HepG2 (cell line): ENCODE measurements at regions not wholly inside any gene's neighbourhood (a gene's known extent, or its start where the extent isn't known, plus 50 kb on each side); places are given as distances from the start of the nearest gene placed in this dataset.

Source experiments
- ATAC-seq: fragments of 200-7000 bp; cut with Tn5 transposase; 3 replicates; pipeline ENCODE4 v1.9.1; 2020; ENCODE audit warnings: mild to moderate bottlenecking, moderate library complexity
- BruUV-seq: library from RNA; stranded (reverse); fragments of 400-500 nt; replicated peaks from 2 replicates; lab custom pipeline; 2021; lab: Mats Ljungman, UMichigan
- CTCF ChIA-PET: fragments of 300-600 bp; formaldehyde crosslinking; extraction: SDS; loops from one replicate; lab custom pipeline; 2021; ENCODE audit warnings: low total read pairs, inconsistent platforms, low intra/inter-chr PET ratio; lab: Yijun Ruan, JAX
- POLR2A ChIA-PET: fragments of 350-600 bp; sonication (Branson Sonifier 250); formaldehyde crosslinking; loops from one replicate; lab custom pipeline; 2020; ENCODE audit warnings: antibody characterized with exemption, inconsistent platforms; lab: Yijun Ruan, JAX
- DNase-seq: peaks from one replicate; pipeline ENCODE4 v3.0.0-alpha.2; 2015; ENCODE audit warnings: low spot score
- FAIRE-seq: peaks from 3 replicates; lab custom pipeline; 2011; peaks lifted over from hg19 to GRCh38; lab: Jason Lieb, UNC
- H2AFZ ChIP-seq: one replicate; pipeline ENCODE4 v1.6.1; 2011; ENCODE audit warnings: low read length, inconsistent platforms
- H3K27ac ChIP-seq: fragments of 300-600 bp; 3 replicates; pipeline ENCODE4 v1.8.0; 2011; ENCODE audit warnings: mixed run types, mild to moderate bottlenecking, mixed read lengths, low read length, inconsistent platforms; ENCODE audit not compliant: insufficient read depth; ENCODE audit errors: extremely low read length
- H3K27me3 ChIP-seq, 2 experiments: fragments of 200-600 bp in 1 of 2; 2 replicates in 1 of 2; 3 replicates in 1 of 2; pipeline versions ENCODE4 v1.6.0 to v1.8.0; 2011; ENCODE audit warnings: low read length in 2 of 2, mild to moderate bottlenecking in 2 of 2, moderate library complexity in 2 of 2, inconsistent platforms in 1 of 2; ENCODE audit not compliant: insufficient read depth in 2 of 2, control insufficient read depth in 1 of 2
- H3K36me3 ChIP-seq, 2 experiments: fragments of 200-600 bp in 1 of 2; replicated peaks in 1 of 2; 2 replicates in 1 of 2; 3 replicates in 1 of 2; pipeline versions ENCODE4 v1.5.1 to v1.8.0; 2011; ENCODE audit warnings: low read length in 2 of 2, inconsistent platforms in 1 of 2; ENCODE audit not compliant: insufficient read depth in 2 of 2, control insufficient read depth in 1 of 2
- H3K4me1 ChIP-seq: 2 replicates; pipeline ENCODE4 v1.5.1; 2012; ENCODE audit warnings: low read length, inconsistent platforms; ENCODE audit not compliant: insufficient read depth
- H3K4me2 ChIP-seq: 2 replicates; pipeline ENCODE4 v1.6.0; 2011; ENCODE audit warnings: low read depth, low read length, inconsistent platforms
- H3K4me3 ChIP-seq, 3 experiments: fragments of 200-600 bp in 1 of 3; sonication (generic), shearing (Covaris generic) in 1 of 3; replicated peaks in 1 of 3; 2 replicates each; pipeline ENCODE4 v1.5.1; 2011 to 2016; ENCODE audit warnings: low read length in 3 of 3, inconsistent platforms in 2 of 3, low read depth in 2 of 3, mild to moderate bottlenecking in 2 of 3, control low read depth in 1 of 3, mixed read lengths in 1 of 3; ENCODE audit not compliant: insufficient read depth in 1 of 3
- H3K79me2 ChIP-seq: one replicate; pipeline ENCODE4 v1.6.1; 2011; ENCODE audit warnings: low read length, inconsistent platforms; ENCODE audit not compliant: insufficient read depth
- H3K9ac ChIP-seq: 2 replicates; pipeline ENCODE4 v1.6.0; 2011; ENCODE audit warnings: mild to moderate bottlenecking, low read depth, low read length, inconsistent platforms; ENCODE audit not compliant: insufficient read depth
- H3K9me3 ChIP-seq: 2 replicates; pipeline ENCODE4 v1.5.1; 2012; ENCODE audit warnings: mild to moderate bottlenecking, low read length
- H4K20me1 ChIP-seq: 2 replicates; pipeline ENCODE4 v1.6.0; 2011; ENCODE audit warnings: inconsistent platforms, mild to moderate bottlenecking, low read length, moderate library complexity; ENCODE audit not compliant: insufficient read depth
- ATF7 ChIP-seq, 2 experiments: fragments of 450-650 bp in 1 of 2; sonication (generic) in 1 of 2; formaldehyde crosslinking in 1 of 2; IDR thresholded peaks; 2 replicates each; pipeline versions ENCODE4 v1.4.0 to v1.6.1; 2016 to 2020; ENCODE audit warnings: antibody characterized with exemption in 1 of 2, mild to moderate bottlenecking in 1 of 2, missing genetic modification reagents in 1 of 2
- CEBPB ChIP-seq: IDR thresholded peaks from 2 replicates; pipeline ENCODE4 v1.6.1; 2011; ENCODE audit warnings: low read depth, low read length, improper control_type of control experiment, borderline replicate concordance
- ZFAT ChIP-seq: sonication (generic); formaldehyde crosslinking; conservative IDR thresholded peaks from 2 replicates; pipeline ENCODE4 v1.8.1; 2023; ENCODE audit warnings: missing genetic modification reagents, inconsistent platforms
- ZNF547 ChIP-seq: sonication (generic); formaldehyde crosslinking; IDR thresholded peaks from 2 replicates; pipeline ENCODE4 v1.5.1; 2020; ENCODE audit warnings: mild to moderate bottlenecking, missing genetic modification reagents
- WGBS: methylation state at CpG from one replicate; pipeline ENCODE4 v1.1.6; 2017; ENCODE audit warnings: low lambda C conversion rate; 5-methylcytosine and 5-hydroxymethylcytosine counted together
- in situ Hi-C: cut with HindIII; loops from 2 replicates; pipeline ENCODE4 v1.10.0; 2017; ENCODE audit warnings: low pct_unique_long_range_greater_than_20kb; ENCODE audit not compliant: extremely low pct_ligation_motif_present
- intact Hi-C: fragments of 100-400 bp; cut with micrococcal nuclease; formaldehyde crosslinking; loops from one replicate; pipeline ENCODE4 v1.10.0; 2022; ENCODE audit not compliant: unreplicated experiment
- TF ChIP-seq, protein P1 (sequence below): sonication (generic); formaldehyde crosslinking; IDR thresholded peaks from 2 replicates; pipeline ENCODE4 v1.4.0; 2020; ENCODE audit warnings: mild to moderate bottlenecking, missing genetic modification reagents
- TF ChIP-seq, protein P2 (sequence below): sonication (generic); formaldehyde crosslinking; IDR thresholded peaks from 2 replicates; pipeline ENCODE4 v1.5.0; 2020; ENCODE audit warnings: mild to moderate bottlenecking, missing genetic modification reagents, borderline replicate concordance

GRCh38 chr13:22178878-22179277, 508.0 kb downstream of the FGF9 start:
- FAIRE-seq: no peak

More at GRCh38 chr13:22178878-22179277, 508.0 kb downstream of the FGF9 start:
- H3K27me3 ChIP-seq: no peaks in the 10 kb centered on the region
- no peak overlapping the region for H2AFZ ChIP-seq
- no peaks in the 10 kb centered on the region for H3K4me1 ChIP-seq
- ATAC-seq (no peak), DNase-seq (no peak)
- intact Hi-C loops: no loop called here
- H3K36me3 ChIP-seq: no peaks in the 10 kb centered on the region
- no peaks in the 10 kb centered on the region for H3K79me2 ChIP-seq
- no peaks in the 10 kb centered on the region for H4K20me1 ChIP-seq
- in situ Hi-C loops: no loop called here
- TF ChIP-seq, protein P1, sequence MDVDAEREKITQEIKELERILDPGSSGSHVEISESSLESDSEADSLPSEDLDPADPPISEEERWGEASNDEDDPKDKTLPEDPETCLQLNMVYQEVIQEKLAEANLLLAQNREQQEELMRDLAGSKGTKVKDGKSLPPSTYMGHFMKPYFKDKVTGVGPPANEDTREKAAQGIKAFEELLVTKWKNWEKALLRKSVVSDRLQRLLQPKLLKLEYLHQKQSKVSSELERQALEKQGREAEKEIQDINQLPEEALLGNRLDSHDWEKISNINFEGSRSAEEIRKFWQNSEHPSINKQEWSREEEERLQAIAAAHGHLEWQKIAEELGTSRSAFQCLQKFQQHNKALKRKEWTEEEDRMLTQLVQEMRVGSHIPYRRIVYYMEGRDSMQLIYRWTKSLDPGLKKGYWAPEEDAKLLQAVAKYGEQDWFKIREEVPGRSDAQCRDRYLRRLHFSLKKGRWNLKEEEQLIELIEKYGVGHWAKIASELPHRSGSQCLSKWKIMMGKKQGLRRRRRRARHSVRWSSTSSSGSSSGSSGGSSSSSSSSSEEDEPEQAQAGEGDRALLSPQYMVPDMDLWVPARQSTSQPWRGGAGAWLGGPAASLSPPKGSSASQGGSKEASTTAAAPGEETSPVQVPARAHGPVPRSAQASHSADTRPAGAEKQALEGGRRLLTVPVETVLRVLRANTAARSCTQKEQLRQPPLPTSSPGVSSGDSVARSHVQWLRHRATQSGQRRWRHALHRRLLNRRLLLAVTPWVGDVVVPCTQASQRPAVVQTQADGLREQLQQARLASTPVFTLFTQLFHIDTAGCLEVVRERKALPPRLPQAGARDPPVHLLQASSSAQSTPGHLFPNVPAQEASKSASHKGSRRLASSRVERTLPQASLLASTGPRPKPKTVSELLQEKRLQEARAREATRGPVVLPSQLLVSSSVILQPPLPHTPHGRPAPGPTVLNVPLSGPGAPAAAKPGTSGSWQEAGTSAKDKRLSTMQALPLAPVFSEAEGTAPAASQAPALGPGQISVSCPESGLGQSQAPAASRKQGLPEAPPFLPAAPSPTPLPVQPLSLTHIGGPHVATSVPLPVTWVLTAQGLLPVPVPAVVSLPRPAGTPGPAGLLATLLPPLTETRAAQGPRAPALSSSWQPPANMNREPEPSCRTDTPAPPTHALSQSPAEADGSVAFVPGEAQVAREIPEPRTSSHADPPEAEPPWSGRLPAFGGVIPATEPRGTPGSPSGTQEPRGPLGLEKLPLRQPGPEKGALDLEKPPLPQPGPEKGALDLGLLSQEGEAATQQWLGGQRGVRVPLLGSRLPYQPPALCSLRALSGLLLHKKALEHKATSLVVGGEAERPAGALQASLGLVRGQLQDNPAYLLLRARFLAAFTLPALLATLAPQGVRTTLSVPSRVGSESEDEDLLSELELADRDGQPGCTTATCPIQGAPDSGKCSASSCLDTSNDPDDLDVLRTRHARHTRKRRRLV: no peak
- TF ChIP-seq CEBPB: peak; percentile 52; the same call in 1 of the 2 replicates
- TF ChIP-seq ATF7 (IDR thresholded peaks at IDR 0.05): peak; percentile 29; the same call in 1 of the 2 replicates
- no peak for TF ChIP-seq ATF7 (CRISPR knock-in tag; IDR thresholded peaks at IDR 0.05)
- no peak for TF ChIP-seq ZNF547 (CRISPR knock-in tag)
- TF ChIP-seq ZFAT: no peak
- TF ChIP-seq, protein P2, sequence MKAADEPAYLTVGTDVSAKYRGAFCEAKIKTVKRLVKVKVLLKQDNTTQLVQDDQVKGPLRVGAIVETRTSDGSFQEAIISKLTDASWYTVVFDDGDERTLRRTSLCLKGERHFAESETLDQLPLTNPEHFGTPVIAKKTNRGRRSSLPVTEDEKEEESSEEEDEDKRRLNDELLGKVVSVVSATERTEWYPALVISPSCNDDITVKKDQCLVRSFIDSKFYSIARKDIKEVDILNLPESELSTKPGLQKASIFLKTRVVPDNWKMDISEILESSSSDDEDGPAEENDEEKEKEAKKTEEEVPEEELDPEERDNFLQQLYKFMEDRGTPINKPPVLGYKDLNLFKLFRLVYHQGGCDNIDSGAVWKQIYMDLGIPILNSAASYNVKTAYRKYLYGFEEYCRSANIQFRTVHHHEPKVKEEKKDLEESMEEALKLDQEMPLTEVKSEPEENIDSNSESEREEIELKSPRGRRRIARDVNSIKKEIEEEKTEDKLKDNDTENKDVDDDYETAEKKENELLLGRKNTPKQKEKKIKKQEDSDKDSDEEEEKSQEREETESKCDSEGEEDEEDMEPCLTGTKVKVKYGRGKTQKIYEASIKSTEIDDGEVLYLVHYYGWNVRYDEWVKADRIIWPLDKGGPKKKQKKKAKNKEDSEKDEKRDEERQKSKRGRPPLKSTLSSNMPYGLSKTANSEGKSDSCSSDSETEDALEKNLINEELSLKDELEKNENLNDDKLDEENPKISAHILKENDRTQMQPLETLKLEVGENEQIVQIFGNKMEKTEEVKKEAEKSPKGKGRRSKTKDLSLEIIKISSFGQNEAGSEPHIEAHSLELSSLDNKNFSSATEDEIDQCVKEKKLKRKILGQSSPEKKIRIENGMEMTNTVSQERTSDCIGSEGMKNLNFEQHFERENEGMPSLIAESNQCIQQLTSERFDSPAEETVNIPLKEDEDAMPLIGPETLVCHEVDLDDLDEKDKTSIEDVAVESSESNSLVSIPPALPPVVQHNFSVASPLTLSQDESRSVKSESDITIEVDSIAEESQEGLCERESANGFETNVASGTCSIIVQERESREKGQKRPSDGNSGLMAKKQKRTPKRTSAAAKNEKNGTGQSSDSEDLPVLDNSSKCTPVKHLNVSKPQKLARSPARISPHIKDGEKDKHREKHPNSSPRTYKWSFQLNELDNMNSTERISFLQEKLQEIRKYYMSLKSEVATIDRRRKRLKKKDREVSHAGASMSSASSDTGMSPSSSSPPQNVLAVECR (CRISPR knock-in tag): no peak
- no peak overlapping the region for H3K4me2 ChIP-seq
- 23% methylated on average over 2 of the region's 2 CpGs for WGBS
- POLR2A ChIA-PET: no interaction called here
- CTCF ChIA-PET: no interaction called here
- no peaks in the 10 kb centered on the region for H3K9me3 ChIP-seq
- H3K9ac ChIP-seq: no peak overlapping the region
- no peak overlapping the region for H3K27ac ChIP-seq
- no TSS peak for BruUV-seq
- no peak overlapping the region for H3K4me3 ChIP-seq
